ENCODE measurements at regions not wholly inside any gene's neighbourhood (a gene's known extent, or its start where the extent isn't known, plus 50 kb on each side); places are given as distances from the start of the nearest gene placed in this dataset.
"Not testable (repeated sequence)": the region's sequence is repeated elsewhere in the genome, so short reads cannot be mapped to it uniquely, and the experiment has no call there.

GRCh38 chr7:76126632-76127031, 75.1 kb upstream of the SRRM3 start:
- H3K4me3 ChIP-seq = no peak overlapping the region
- 79 to 90% methylated on average over 4 of the region's 4 CpGs for WGBS, 2 donors (ENCODE audit: low coverage in 1 of 2)
- TF ChIP-seq POLR2A (IDR thresholded peaks at IDR 0.05) = no peak
- no peak for TF ChIP-seq CTCF (IDR thresholded peaks at IDR 0.05)
- TF ChIP-seq EP300 (IDR thresholded peaks at IDR 0.05) = no peak
- no peak for TF ChIP-seq POLR2AphosphoS5 (IDR thresholded peaks at IDR 0.05)
- peaks cover 15% of the 10 kb centered on the region for H3K27me3 ChIP-seq
- H3K9me3 ChIP-seq = no peaks in the 10 kb centered on the region
- H3K36me3 ChIP-seq = no peaks in the 10 kb centered on the region
- no peak for ATAC-seq
- no peaks in the 10 kb centered on the region for H3K4me1 ChIP-seq
- H3K27ac ChIP-seq = no peak overlapping the region

DNA sequence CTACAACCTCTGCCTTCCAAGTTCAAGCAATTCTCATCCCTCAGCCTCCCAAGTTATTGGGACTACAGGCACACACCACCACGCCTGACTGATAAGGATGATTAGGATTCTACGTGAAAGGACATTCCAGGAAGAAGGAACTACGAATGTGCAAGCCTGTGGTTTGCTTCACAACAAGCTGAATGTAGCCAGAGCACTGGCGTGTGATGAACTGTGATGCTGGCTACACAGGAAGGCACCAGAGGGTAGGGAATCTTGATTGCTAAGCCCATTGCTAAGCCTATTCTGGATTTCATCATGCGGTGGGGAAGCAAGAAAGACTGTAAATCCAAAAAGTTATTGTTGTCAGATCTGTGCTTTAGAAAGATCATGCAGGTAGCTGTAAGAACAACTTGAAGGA, 72.3 kb upstream of the SRRM3 start:
- Histone ChIP-seq H3K36me3 (no peaks in the 10 kb centered on the region), H3K27me3 (peaks cover 37% of the 10 kb centered on the region), H3K4me1 (no peaks in the 10 kb centered on the region), H3K9me3 (no peaks in the 10 kb centered on the region), H3K27ac (no peak overlapping the region), H3K4me3 (no peak overlapping the region)
- no peak for ATAC-seq
- 67 to 100% methylated on average over 1 to 4 of the region's 5 CpGs for WGBS, 2 donors (ENCODE audit: low coverage in 1 of 2)
- no peak for TF ChIP-seq POLR2AphosphoS5 (IDR thresholded peaks at IDR 0.05)
- TF ChIP-seq CTCF (IDR thresholded peaks at IDR 0.05) = no peak
- TF ChIP-seq POLR2A (IDR thresholded peaks at IDR 0.05) = no peak
- no peak for TF ChIP-seq EP300 (IDR thresholded peaks at IDR 0.05)

GRCh38 chr7:76129836-76130235, 71.9 kb upstream of the SRRM3 start:
- Histone ChIP-seq H3K27ac (no peak overlapping the region), H3K36me3 (no peaks in the 10 kb centered on the region), H3K4me3 (no peak overlapping the region), H3K4me1 (no peaks in the 10 kb centered on the region), H3K9me3 (no peaks in the 10 kb centered on the region), H3K27me3 (peaks cover 38% of the 10 kb centered on the region)
- WGBS, 2 donors (ENCODE audit: low coverage in 1 of 2) = 80 to 85% methylated on average over 1 to 8 of the region's 8 CpGs
- no peak for ATAC-seq
- TF ChIP-seq POLR2AphosphoS5 (IDR thresholded peaks at IDR 0.05) = no peak
- no peak for TF ChIP-seq POLR2A (IDR thresholded peaks at IDR 0.05)
- no peak for TF ChIP-seq EP300 (IDR thresholded peaks at IDR 0.05)
- no peak for TF ChIP-seq CTCF (IDR thresholded peaks at IDR 0.05)

DNA sequence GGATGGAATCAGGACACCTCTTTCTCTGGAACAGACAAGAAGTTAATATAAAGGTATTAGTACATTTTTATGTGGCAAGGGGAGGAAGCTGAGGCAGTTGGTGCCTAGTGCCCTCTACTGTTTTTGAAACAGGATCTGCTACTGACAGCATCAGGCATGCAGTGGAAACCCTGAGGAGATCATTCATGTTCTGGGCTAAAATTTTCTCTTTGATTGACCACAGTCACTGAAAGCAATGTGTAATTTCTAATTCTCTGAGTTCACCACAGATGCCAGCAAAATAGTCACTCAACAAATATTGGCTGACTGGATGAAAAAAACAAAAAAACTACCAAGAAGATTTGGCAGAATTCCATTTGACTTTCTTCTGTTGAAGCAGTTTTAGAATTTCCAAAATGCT, 71.0 kb upstream of the SRRM3 start:
- H3K36me3 ChIP-seq, ATAC-seq, H3K9me3 ChIP-seq, H3K27ac ChIP-seq, H3K4me1 ChIP-seq, H3K4me3 ChIP-seq: not testable (repeated sequence)
- peak in 2 of 4 experiments; percentile 5 to 46 for TF ChIP-seq CTCF (IDR thresholded peaks at IDR 0.05)
- H3K27me3 ChIP-seq = peaks cover 38% of the 10 kb centered on the region

DNA sequence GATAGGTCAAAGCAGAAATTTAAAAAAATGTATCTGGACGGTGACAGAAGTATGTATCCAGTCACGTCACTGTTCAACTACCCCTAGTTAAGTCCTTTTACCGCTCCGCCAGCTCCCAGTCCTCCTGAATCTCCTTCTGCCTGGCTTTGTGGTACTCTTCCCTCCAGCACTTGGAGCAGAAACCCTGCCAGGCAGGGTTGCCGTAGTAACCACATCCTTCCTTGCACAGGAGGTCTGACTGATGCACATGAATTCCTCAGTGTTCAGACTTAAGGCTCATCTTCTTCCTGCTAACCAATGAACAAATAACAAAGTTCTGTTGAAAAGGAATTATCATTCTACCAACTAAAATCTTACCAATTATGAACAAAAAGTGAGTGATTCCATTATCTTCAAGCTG, 69.8 kb upstream of the SRRM3 start:
- 64 to 85% methylated on average over 5 of the region's 5 CpGs for WGBS, 2 donors (ENCODE audit: low coverage in 1 of 2)
- H3K36me3 ChIP-seq, H3K4me1 ChIP-seq, H3K4me3 ChIP-seq, H3K27ac ChIP-seq, H3K9me3 ChIP-seq, ATAC-seq: not testable (repeated sequence)
- peaks cover 43% of the 10 kb centered on the region for H3K27me3 ChIP-seq
